Embryonic facial prominence (tissue), 1 donor: ENCODE measurements at regions not wholly inside any gene's neighbourhood (a gene's known extent, or its start where the extent isn't known, plus 50 kb on each side); places are given as distances from the start of the nearest gene placed in this dataset.
"Not testable (repeated sequence)": the region's sequence is repeated elsewhere in the genome, so short reads cannot be mapped to it uniquely, and the experiment has no call there.

Experiments used
- DNase-seq: peaks from one replicate; pipeline ENCODE4 v3.0.0-alpha.2; 2016; ENCODE audit errors: extremely low spot score

- DNase-seq: no peak
Measured at GRCh38 chr3:99586701-99587100, 51.7 kb upstream of the COL8A1 start.

- DNase-seq: no peak
Measured at GRCh38 chr3:99579965-99580364, 58.4 kb upstream of the COL8A1 start.

- DNase-seq: no peak
Measured at GRCh38 chr3:99579246-99579645, 59.1 kb upstream of the COL8A1 start.

GRCh38 chr3:99578339-99578970, 59.9 kb upstream of the COL8A1 start:
- DNase-seq: no peak

- no peak for DNase-seq
Measured at GRCh38 chr3:99576904-99577559, 61.4 kb upstream of the COL8A1 start.

GRCh38 chr3:99575683-99576082, 62.7 kb upstream of the COL8A1 start:
- no peak for DNase-seq

GRCh38 chr3:99570061-99570460, 68.3 kb upstream of the COL8A1 start:
- DNase-seq: no peak

GRCh38 chr3:99568663-99569335, 69.6 kb upstream of the COL8A1 start:
- DNase-seq: no peak

- no peak for DNase-seq
Measured at GRCh38 chr3:99565331-99565730, 73.1 kb upstream of the COL8A1 start.

GRCh38 chr3:99562990-99563607, 75.3 kb upstream of the COL8A1 start:
- no peak for DNase-seq

- DNase-seq: no peak
Measured at GRCh38 chr3:99562138-99562537, 76.3 kb upstream of the COL8A1 start.

GRCh38 chr3:99561056-99561455, 77.3 kb upstream of the COL8A1 start:
- DNase-seq: no peak

- DNase-seq: no peak
Measured at GRCh38 chr3:99559196-99559595, 79.2 kb upstream of the COL8A1 start.

- DNase-seq: not testable (repeated sequence)
Measured at GRCh38 chr3:99555885-99556284, 82.5 kb upstream of the COL8A1 start.

GRCh38 chr3:99551520-99551919, 86.9 kb upstream of the COL8A1 start:
- no peak for DNase-seq

GRCh38 chr3:99549957-99550603, 88.3 kb upstream of the COL8A1 start:
- no peak for DNase-seq

- DNase-seq: no peak
Measured at GRCh38 chr3:99549220-99549619, 89.2 kb upstream of the COL8A1 start.

GRCh38 chr3:99548674-99549073, 89.7 kb upstream of the COL8A1 start:
- no peak for DNase-seq

- DNase-seq: no peak
Measured at GRCh38 chr3:99545941-99546580, 92.3 kb upstream of the COL8A1 start.

- DNase-seq: no peak
Measured at GRCh38 chr3:99544786-99545281, 93.6 kb upstream of the COL8A1 start.

- no peak for DNase-seq
Measured at GRCh38 chr3:99543796-99544195, 94.6 kb upstream of the COL8A1 start.
